NCI-H69 (cell line): ENCODE measurements at regions not wholly inside any gene's neighbourhood (a gene's known extent, or its start where the extent isn't known, plus 50 kb on each side); places are given as distances from the start of the nearest gene placed in this dataset.
"Not testable (repeated sequence)": the region's sequence is repeated elsewhere in the genome, so short reads cannot be mapped to it uniquely, and the experiment has no call there.

Experiments
- DNase-seq: peaks from one replicate; lab custom pipeline; 2025; lab: John Stamatoyannopoulos, UW

DNA sequence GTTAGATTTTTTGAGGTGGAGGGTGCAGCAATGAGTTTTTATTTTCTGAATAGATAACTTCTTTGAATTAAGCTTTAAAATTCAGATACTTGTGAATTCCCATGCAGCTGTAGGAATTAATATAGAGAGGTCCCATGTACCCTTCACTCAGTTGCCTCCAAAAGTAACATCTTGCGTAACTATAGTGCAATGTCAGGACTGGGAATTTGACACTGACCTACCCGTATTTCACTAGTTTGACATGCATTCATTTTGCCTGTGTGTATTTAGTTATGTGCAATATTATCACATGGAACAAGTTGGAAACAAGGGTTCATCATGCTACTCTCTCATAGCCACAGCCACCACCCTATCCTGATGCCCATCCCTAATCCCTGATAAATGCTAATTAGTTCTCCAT is 147.1 kb upstream of the IGFBP3 start:
- DNase-seq: no peak

DNA sequence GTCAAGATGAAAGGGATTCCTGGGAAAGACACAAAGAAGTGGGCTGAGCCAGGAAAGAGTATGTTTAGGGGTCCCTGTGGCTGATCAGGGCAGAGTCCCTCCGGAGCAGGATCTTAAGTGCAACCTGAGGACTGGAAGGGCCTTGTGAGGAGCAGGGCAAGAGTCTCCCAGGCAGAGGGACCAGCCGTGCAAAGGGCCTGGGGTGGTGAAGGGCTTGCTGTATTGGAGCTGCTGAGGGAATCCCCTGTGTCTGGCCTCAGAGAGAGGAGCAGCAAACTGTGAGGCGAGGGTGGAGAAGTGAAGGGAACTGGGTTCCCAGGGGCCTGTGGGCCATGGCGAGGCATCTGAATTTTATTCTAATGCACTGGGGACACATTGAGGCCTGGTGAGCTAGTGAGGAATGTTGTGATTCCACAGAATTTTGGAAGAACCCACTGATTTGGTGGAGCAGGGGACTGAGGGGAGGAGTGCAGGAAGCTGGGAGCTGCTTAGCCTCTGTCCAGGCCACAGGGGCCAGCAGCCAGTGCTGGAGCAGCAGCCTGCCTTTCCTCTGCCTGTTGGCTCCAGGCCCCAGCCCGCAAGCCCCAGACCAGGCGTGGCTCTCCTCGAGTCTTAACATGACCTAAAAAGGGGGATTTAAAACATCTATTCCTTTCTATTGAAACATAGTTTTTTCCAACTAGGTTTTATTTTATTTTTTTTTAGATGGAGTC is 138.4 kb upstream of the IGFBP3 start:
- DNase-seq: no peak

DNA sequence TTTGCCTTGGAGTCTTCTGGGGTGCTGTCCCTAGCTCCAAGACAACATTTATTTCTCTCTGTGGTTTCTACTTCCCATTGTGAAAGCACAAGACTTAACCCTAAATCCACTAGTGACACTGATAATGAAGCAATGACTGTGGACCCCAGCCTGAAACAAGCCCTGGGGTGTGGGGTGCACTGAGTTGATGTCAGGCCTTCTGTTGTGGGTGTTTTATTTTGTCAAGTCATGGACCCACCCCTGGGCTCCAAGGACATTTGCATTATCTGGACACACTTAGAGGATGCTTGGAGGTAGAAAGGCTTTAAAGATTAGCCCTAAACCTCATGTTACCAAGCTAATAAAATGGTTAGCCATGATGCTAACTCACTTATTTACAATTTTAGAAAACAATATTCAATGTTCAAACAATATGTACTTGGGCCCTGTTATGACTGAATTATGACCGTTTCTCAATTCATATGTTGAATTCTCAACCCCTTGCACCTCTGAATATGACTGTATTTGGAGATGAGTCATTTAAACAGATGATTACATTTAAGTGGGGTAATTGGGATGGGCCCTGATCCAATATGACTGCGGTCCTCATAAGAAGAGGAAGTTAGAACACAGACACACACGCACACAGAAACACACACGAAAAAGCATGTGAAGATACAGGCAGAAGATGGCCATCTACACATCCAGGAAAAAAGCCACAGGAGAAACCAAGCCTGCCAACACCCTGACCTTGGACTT is 137.2 kb upstream of the IGFBP3 start:
- DNase-seq: no peak

DNA sequence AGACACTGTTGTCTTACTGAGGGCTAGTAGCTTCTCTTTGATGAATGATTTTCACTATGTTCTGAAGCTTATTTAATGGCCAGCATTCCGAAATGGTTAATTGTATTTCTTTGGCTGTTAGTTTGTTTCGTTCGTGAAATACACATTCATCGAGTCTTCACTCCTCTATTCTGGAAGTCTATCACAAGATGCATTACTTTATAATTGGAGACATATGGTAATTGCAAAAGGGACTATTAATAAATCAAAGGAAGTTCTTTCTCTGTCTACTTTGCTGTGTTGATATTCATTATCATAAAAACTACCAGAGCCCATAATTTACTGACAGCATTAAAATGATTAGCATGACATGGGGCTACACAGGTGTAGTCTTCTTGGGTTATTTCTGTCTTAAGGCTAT is 133.8 kb upstream of the IGFBP3 start:
- DNase-seq: no peak

DNA sequence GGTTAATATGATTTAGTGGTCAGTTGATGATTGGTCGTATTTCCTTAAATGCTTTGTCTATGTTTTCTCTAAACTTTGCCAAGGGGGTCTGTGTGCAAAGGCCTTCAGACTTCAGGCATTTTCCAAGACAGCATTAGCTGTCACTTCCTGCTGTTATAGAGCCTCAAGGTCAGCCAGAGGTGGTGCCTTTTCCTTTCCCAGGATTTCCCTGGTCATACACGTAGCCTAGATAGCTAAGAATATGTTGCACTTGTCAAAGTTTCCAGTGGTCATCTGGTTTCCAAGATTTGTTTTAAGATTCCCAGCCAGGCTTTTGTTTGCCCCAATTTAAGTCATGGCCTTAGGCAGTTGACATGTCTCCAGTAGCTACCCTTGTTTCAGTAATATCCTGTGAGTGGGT is 133.2 kb upstream of the IGFBP3 start:
- no peak for DNase-seq

DNA sequence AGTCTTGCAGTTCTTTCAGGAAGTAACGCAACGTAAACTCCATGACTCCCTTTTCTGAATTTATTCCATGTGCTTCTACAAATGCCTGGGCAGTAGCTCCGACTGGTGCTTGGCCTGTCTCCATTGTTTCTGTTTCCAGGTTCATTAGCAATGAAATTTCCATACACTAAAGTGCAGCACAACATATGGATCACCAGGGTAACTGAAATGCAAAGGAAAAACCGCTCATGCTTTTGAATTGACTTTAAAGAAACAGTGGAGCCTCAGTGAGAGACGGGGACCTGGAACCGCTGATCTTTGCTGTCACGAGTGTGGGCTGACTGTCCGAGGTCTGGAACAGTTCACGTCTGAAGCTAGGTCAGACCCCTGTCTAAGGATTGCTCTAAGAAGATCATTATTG is 126.5 kb upstream of the IGFBP3 start:
- no peak for DNase-seq

DNA sequence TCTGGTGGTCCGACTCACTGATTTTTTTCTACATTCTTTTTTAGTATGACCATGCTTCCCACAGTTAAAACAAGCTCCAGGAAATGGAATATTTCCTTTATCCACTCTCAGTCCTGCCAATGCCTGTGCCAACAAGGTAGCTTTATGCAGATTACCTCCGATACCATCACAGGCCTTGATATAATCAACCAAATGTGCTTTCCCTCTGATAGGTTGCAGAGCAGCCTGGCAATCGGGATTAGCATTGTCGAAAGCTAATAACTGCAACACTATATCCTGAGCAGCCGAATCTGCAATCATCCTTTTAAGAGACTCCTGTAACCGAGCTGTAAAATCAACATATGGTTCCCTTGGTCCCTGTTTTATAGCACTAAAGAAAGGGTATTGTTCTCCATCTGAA is 122.3 kb upstream of the IGFBP3 start:
- DNase-seq: not testable (repeated sequence)

DNA sequence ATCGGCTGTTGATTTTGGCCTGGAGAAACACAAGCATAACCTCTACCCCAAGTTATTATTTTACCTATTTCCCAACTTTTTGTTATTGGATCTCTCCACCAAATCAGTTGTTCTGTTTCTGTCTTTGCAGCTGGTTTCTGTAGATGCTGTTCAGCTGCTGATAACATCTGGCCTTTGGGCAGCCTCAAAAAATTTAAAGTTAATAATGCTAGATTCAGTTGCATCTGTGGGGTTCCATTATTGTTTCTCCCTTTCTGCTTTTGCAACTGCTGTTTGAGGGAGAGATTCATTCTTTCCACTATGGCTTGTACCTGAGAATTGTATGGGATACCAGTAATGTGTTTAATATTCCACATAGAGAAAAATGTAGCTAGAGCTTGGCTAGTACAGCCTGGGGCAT is 118.7 kb upstream of the IGFBP3 start:
- DNase-seq: not testable (repeated sequence)

DNA sequence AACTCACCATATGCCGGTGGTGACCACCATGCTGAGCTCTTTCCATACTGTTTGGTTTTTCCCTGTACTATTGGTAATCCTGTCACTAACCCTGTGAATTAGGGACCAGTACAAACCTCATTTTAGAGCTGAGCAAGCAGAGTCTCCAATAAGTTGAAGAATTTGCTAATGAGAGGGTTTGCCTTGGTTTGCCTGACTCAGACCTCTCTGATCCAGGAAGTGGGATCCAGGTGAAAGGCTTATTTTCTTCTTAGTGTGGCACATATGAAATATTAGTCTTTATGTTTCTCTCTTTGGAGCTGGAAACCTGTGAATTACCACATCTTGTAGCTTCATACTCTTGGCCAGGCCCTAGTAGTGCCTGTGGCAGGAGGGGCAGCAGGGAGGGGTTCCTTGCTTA is 114.1 kb upstream of the IGFBP3 start:
- DNase-seq: no peak

DNA sequence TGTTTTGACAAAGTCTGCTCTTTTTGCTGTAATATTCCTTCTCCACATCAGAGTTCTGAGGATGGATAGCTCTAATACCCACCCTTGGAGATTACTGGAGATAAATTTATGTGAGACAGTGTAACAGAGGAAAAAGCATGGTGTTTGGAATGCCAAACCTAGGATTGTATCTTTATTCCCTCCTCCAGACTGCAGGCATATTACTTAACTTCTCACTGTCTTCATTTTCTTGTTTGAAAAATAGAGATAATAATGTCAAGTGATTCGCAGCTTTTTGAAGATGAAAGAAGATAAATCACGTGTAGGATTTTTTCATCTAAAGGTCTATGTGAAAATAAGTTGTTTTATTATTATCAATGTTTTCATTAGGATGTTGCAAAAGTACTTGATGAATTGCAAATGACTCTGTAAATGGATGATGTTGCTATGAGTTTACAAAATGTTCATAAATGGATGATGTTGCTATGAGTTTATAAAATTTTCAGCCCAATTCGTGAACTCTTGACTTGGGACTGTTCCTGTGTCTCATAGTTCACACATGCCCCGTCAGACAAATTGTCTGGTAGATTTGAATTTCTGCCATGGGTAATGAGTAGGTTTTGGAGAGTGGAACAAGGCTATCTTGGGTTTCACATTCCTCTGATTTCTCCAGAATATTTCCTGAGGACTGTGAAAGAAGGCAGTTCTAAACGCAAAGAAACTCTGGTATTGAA is 113.1 kb upstream of the IGFBP3 start:
- no peak for DNase-seq

DNA sequence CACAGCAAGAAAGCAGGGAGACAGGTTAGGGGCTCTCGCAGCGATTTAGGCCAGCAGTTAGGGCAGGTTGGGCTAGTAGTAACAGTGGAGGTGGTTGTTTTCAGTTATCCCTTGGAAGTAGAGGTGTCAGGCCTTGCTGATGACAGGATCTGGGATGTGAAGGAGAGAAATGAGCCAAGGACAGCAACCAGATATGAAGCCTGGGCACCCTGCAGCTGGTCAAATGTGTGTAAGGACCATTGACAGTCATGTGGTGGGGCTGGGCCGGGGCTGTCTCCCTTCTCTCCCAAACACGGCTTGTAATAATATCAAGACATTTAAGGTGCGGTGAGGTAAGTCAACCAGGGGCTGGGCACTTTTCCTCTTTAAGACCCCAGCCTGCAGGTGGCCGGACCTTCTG is 112.5 kb upstream of the IGFBP3 start:
- no peak for DNase-seq

DNA sequence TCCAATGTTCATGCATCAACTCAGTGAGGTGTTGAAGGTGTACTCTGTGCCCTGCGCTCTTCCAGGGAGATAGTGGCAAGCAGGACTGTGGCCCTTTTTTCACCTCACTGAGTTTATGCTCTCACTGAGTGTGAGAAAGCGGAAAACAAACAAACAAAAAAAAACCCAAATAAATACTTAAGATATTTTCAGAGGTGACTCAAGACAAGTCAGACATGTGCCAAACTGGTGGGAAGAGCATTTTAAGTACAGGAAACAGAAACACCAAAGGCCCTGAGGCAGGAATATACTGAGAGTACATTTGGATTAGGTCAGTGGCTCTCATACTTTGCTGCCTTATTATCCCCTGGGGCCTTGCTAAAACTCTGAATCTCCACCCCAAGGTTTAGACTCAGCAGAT is 111.9 kb upstream of the IGFBP3 start:
- DNase-seq: no peak

DNA sequence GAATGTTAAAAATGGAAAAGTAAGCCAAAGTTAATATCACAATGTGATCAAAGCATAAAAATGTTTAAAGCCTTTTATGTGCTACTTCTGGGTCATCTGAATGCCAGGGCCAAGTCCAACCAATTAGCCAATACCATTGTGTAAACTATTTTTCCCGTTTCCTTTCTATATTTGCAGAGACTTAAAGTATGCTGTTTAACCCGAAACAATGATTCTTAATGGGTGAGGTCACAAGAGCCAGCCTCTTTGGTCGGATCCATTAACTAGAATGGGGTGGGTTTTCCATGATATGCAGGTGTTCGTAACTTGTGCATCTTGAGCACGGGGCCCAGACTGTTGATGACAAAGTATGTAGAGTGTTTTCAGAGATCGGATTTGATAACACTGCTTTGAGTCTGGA is 111.3 kb upstream of the IGFBP3 start:
- no peak for DNase-seq

DNA sequence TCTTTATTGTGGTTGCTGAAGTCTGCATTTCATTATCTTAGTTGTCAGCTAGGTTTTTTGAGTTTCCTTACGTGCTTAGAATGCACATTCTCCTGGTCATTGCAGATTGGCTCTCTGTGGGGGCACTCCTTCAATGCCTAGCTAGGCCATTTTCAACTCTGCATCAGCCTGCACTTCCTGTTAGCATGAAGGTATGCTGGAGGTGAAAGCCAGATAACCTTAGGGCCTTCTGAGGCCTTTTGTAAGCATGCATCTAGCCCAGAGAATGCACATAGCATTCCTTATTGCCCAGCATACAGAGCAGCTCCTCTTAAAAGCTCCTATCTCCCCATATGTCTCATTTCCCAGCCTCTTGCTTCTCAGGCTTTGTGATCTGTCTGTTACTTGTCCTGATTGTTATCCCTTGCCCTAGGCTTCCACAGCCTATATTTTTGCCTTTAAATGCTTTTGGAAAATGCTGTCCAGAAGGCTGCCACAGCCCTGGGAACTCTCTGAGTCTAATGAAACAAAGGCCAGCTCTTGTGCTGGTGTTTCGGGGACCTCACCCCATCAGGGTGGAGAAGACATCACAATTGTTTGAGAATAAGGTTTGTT is 108.1 kb upstream of the IGFBP3 start:
- no peak for DNase-seq

DNA sequence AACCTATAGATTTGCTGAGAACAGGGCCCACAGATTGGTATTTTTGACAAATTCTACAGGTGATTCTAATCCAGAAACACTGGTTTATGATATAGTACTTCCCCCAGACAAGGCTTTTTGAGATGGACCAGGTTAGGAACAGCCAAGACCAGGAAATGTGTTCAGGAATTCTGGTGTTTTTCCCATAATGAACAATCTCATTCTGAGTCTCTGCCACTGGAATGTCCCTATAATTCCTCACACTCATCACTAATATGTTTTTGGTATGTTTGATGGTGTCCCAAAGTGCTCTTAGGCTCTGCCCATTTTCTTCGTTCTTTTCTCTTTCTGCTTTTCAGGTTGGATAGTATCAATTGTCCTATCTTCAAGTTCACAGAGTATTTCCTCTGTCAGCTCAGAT is 107.2 kb upstream of the IGFBP3 start:
- no peak for DNase-seq

DNA sequence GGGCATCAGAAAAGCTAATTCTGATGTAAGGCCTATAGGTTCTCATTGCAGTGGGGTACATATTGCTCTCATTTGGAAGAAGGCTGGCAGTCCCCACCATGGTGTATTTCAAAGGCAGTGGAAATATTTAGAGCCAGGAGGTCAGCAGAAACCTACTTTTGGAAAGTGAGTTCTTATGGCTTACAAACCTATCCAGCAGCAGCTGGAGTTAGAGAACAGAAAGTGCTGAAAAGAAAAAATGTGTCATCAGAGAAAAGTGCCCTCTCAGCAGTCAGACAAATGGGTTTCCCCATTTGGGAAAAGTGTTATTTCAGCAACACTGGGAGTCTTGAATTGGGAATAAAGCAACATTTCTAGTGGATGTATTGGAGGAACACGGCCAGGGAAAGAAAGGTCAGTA is 105.7 kb upstream of the IGFBP3 start:
- DNase-seq: no peak

DNA sequence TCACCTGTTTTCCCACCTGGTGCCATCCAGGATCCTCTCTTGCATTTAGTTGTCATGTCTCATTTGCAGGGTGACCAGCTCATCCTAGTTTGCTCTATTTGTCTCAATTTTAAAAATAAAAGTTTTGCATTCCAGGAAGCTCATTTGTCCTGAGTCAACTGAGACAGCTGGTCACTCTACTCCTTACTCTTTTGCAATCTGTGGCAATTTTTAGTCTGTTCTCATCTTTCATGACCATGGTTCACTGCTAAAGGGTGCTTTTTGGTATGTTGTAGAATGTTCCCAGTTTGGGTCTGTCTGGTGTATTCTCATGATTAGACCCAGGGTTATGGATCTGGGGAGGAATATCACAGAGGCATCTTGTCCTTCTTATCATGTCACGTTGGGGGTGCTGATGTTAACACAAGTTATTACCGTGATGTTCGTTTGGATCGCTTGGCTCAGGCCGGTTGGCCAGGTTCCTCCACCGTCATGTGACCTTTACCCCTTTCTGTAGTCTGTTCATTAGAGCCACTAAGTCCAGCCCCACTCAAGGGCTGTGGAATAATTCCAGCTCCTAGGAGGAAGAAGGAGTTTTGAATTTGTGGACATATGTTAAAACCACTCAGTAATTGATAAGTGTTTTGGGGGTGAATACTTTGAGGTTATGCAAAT is 103.3 kb upstream of the IGFBP3 start:
- DNase-seq: no peak

DNA sequence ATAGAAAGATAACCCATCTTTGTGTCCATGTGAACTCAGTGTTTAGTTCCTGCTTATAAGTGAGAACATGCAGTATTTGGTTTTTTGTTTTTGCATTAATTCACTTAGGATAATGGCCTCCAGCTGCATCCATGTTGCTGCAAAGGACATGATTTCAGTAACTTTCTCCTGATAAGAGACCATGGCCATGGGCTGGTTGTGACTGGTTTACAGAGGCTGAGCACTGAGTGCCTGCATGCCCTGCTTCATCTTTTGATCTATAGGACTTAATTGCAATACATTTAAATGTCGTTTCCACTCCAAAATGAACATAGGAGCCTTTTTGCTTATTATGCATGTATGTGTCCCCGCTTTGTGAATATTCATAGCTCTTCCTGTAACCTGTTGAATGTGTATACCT is 101.3 kb upstream of the IGFBP3 start:
- DNase-seq: no peak

DNA sequence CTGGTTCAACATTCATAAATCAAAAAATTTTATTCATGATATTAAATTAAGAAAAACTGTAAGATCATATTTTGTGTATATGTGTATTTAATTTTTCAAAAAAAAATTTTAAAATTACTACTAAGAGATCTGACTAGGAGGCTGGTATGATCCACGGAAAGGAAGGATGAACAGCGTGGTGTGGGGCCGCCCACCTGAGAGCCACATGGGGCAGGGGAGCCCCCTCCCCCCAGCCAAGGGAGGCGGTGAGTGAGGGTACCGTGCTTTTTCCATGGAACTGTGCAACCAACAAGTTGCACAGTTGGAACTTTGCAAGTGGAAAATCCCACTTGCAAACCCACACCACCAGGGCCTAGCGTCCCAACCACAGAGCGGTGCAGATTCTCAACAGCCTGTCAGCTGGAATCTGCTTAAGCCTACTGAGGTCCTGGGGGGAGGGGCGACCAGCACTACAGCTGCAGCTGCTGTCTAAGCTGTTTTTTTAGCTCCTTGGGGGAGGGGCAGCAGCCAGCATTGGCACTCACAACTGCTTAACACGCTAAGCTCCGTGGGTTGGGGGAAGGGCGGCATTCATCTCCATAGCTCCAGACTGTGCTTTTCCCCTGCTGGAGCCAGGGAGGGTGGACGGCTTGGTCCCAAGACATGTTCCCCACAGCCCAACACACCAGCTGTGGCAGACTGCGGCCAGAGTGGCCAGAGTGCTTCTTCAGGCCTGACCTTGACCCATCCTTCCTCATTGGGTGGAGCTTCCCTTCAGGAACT is 94.2 kb upstream of the IGFBP3 start:
- DNase-seq: no peak

DNA sequence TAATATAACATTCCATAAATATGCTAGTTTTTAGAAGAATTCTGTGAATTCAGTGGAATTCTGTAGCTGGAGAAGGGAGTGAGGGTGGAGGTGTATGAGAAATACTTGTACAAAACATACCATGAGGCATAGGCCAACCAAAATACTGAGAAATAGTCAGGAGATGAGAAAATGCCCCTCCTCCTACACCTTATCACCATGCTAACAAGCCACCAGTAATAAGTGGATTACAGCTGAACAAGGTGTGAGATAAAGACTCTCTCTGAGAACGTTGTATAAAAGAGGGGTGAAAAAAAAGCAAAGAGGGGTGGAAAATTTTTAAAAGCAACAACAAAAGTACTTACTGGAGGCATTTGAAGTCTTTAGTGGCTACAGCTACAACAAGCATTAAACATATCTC is 90.4 kb upstream of the IGFBP3 start:
- no peak for DNase-seq

DNA sequence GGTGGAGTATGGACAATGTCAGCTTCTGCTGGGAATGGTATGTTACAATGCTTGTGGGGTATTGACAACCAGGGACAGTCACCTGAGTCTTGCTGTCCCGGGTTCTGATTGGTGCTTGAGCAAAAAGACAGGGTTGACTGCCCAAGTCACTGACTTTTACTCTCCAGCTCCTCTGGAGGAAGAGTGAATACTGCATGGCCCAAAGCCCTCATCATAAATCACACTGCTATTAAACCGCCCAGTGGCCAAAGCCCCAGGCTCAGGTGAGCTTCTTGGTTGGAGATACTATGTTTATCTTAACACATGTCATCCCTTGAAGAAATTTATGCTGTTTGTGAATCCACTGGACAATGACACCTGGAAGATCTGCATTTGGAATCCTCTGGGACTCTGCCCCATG is 90.0 kb upstream of the IGFBP3 start:
- DNase-seq: no peak

DNA sequence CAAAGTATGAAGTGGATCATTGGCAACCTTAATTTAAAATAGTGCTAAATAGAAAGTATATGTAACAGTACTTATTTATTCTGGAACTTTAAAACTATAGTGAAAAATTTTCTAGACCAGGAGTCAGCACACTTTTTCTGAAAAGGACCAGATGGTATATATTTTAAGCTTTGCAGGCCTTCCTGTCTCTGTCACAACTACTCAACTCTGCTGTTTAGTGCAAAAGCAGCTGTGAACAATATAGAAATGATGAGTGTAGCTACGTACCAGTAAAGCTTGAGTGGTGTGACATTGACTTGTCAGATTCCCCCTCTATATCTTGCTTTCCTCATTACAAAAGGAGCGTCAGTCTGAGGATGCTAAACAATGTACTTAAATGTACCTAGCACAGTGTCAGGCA is 88.1 kb upstream of the IGFBP3 start:
- DNase-seq: no peak
